PFSK-1 (cell line): ENCODE measurements at regions not wholly inside any gene's neighbourhood (a gene's known extent, or its start where the extent isn't known, plus 50 kb on each side); places are given as distances from the start of the nearest gene placed in this dataset.

Experiments
- POLR2AphosphoS5 ChIP-seq: IDR thresholded peaks from 2 replicates; pipeline ENCODE4 v1.6.1; 2012; ENCODE audit warnings: low read depth, mild to moderate bottlenecking, control low read depth, low read length, moderate library complexity
- SIN3A ChIP-seq: IDR thresholded peaks from 2 replicates; pipeline ENCODE4 v1.6.1; 2012; ENCODE audit warnings: mild to moderate bottlenecking, low read length, moderate library complexity, borderline replicate concordance; ENCODE audit not compliant: insufficient read depth
- TAF1 ChIP-seq: IDR thresholded peaks from 2 replicates; pipeline ENCODE4 v1.6.1; 2012; ENCODE audit warnings: low read length, control low read depth, borderline replicate concordance; ENCODE audit not compliant: insufficient read depth

GRCh38 chr6:98783578-98783977, 50.8 kb upstream of the POU3F2 start:
- no peak for TF ChIP-seq POLR2AphosphoS5
- TF ChIP-seq SIN3A: no peak
- TF ChIP-seq TAF1: no peak
